B cell (primary cell): ENCODE measurements at regions not wholly inside any gene's neighbourhood (a gene's known extent, or its start where the extent isn't known, plus 50 kb on each side); places are given as distances from the start of the nearest gene placed in this dataset.

Experiments used
- EZH2 ChIP-seq: IDR thresholded peaks from 2 replicates; pipeline ENCODE4 v1.6.1; 2012; ENCODE audit warnings: borderline replicate concordance, low read depth, mild to moderate bottlenecking, moderate library complexity, low read length; ENCODE audit not compliant: insufficient read depth, poor library complexity, severe bottlenecking
- TF ChIP-seq, protein P1 (sequence below): fragments of 200-600 bp; IDR thresholded peaks from one replicate; pipeline ENCODE4 v1.8.0; 2022; ENCODE audit warnings: antibody characterized with exemption, mild to moderate bottlenecking

DNA sequence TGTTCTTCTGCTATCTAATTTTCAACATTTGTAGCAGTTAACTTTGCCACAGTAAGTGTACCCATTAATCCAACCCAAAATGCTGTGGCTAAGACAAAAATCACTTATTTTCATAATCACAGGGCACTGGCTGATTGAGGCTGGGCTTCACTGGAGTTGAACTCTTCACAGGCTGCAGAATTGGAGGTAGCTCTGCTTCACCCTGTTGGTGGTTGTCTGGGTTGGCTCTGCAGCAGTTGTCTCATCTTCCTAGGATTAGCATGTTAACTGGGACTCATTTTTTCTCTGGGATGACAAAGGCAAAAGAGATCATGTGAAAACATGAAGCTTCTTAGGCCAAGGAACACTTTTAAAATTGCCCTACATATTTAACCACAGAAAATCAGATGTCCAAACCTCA lies 518.9 kb downstream of the TLR4 start:
- TF ChIP-seq, protein P1, sequence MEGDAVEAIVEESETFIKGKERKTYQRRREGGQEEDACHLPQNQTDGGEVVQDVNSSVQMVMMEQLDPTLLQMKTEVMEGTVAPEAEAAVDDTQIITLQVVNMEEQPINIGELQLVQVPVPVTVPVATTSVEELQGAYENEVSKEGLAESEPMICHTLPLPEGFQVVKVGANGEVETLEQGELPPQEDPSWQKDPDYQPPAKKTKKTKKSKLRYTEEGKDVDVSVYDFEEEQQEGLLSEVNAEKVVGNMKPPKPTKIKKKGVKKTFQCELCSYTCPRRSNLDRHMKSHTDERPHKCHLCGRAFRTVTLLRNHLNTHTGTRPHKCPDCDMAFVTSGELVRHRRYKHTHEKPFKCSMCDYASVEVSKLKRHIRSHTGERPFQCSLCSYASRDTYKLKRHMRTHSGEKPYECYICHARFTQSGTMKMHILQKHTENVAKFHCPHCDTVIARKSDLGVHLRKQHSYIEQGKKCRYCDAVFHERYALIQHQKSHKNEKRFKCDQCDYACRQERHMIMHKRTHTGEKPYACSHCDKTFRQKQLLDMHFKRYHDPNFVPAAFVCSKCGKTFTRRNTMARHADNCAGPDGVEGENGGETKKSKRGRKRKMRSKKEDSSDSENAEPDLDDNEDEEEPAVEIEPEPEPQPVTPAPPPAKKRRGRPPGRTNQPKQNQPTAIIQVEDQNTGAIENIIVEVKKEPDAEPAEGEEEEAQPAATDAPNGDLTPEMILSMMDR = no peak
- no peak for TF ChIP-seq EZH2
